ENCODE measurements at regions not wholly inside any gene's neighbourhood (a gene's known extent, or its start where the extent isn't known, plus 50 kb on each side); places are given as distances from the start of the nearest gene placed in this dataset.

DNA sequence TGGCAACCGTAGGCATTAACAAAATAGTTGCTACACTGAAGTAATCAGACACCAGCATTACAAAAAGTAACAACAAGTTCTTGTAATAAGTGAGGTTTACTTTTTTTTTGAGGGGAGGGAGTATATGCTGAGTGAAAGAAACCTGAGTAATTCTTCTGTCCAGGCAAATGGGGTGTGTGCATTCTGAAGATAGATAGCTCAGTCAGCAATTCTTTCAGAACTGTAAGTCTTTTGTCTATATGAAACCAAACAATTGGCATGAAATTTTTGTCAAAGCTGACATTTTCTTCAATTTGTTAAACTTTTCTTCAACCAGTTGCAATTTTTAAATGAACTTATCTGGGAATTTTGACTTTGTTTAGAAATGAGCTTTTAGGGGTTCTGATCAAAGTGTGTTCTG, 208.1 kb upstream of the THSD7B start:
- FAIRE-seq, result no peak

DNA sequence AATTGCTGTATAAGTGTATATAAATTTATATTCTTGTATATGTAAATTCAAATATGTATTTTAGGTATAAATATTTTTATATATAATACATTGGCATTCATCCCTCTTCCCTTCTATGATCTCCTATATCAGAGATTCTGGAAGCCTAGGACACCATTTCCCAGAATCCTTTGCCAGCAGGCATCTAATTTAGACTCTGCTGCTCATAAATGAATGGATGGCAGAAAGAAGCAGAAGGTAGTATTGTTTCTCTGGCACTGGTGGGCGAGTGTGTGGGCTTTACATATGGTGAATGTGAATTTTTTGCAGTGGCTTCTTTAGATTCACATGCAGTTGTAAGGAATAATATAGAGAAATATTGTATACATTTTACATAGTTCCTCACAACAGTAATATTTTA, 215.2 kb upstream of the THSD7B start:
- no peak for FAIRE-seq

- no peak for FAIRE-seq
Measured at GRCh38 chr2:136539355-136539754, 226.0 kb upstream of the THSD7B start.

- no peak for FAIRE-seq
Measured at GRCh38 chr2:136538489-136538888, 226.9 kb upstream of the THSD7B start.

DNA sequence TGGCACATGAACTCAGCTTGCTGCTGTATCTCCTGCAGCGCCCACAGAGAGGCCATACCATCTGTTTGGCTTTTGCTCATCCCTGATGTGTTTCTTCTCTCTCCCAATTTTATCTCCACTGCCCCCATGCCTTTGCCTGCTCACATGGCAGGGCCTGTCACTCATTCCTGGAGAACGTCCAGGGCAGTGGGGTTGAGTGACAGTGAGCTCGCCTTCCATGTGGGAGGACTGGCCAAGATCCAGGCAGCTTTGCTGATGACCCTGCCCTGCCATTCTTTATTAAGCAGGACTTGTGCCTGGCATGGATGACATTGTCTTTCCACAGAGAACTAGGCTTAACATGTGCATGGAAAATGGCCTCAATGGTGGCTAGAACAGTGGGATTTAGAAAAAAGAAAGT, 230.5 kb upstream of the THSD7B start:
- FAIRE-seq, result no peak

- no peak for FAIRE-seq
Measured at GRCh38 chr2:136532171-136532570, 233.2 kb upstream of the THSD7B start.

- no peak for FAIRE-seq
Measured at GRCh38 chr2:136531731-136532130, 233.6 kb upstream of the THSD7B start.

DNA sequence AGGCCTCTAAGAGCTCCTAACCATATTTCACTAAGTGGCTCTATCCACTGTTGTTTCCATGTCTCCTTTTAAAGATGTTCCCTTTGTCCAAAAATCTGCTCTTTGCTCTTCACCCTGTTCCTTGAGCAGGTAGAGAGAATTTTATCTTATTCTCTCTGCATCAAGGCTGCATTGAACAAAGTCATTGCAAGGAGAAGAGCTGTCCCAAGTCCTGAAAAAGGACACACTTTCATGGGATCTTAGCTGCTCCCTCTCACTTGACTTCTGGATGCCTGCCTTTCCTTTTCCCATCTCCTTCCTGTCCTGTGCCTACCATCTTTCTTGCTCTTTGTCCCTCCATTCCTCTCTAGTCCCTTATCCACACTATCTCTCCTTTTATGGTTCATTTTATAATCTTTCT, 235.2 kb upstream of the THSD7B start:
- no peak for FAIRE-seq

GRCh38 chr2:136527560-136527959, 237.8 kb upstream of the THSD7B start:
- no peak for FAIRE-seq

GRCh38 chr2:136522724-136523123, 242.6 kb upstream of the THSD7B start:
- no peak for FAIRE-seq

- FAIRE-seq, result no peak
Measured at GRCh38 chr2:136517716-136518115, 247.6 kb upstream of the THSD7B start.

DNA sequence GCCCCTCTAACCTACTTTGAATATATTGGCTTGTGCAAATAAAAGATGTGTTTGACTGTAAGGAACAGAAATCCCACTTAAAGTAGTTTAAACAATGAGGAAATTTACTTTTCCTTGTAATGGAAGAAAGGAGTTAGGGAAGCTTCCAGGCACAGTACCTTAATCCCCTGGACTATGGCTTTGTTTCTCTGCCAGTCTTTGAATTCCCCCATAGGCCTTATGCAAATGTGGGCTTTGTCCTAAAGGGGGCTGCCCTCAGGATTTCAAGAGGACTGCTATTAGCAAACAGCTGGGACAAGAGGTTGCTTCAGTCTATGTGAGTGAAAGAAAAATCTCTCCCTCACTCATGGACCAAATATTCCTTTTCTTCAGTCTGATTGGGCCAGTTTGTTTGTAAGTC, 255.1 kb upstream of the THSD7B start:
- FAIRE-seq, result no peak

GRCh38 chr2:136505462-136505861, 259.9 kb upstream of the THSD7B start:
- no peak for FAIRE-seq

GRCh38 chr2:136502660-136503059, 262.7 kb upstream of the THSD7B start:
- FAIRE-seq, result no peak

GRCh38 chr2:136497709-136498108, 267.6 kb upstream of the THSD7B start:
- FAIRE-seq, result no peak

GRCh38 chr2:136496966-136497365, 268.4 kb upstream of the THSD7B start:
- FAIRE-seq, result no peak

DNA sequence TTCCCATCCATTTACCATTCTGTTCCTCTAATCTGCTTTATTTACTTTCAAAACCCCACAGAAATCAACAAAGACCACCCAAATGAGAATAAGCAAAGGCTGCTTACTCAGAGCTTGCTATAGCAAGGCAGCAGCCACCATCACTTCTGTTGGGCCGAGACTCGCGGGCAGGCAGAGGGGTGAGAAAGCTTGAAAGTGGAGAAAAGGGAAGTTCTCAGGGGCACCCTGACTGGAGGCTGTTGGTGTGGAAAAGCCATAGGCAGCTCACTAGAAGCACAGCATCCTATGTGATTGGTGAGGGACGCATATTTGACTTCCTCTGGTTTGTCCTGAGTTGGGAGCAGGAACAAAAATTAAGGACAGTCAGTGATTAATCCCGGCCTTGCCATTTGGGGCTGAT, 269.7 kb upstream of the THSD7B start:
- FAIRE-seq, result no peak

DNA sequence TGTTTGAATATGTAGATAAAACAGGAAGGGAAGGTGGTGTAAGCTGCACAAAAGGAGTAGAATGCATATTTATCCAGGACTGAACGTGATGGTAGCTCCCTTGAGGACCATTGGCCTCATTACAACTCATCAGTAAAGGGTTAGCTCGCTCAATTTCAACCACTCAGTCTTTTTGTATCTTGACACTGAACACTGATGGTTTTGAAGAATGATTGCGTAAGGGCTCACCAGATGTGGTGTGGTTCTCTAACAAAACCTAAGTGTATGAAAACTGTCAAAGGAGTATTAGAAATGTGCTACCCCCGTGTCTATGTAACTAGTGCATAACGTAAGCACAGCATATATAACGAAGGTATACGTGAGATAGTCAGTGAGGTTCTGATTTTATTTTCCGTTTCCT, 272.4 kb upstream of the THSD7B start:
- FAIRE-seq, result no peak

DNA sequence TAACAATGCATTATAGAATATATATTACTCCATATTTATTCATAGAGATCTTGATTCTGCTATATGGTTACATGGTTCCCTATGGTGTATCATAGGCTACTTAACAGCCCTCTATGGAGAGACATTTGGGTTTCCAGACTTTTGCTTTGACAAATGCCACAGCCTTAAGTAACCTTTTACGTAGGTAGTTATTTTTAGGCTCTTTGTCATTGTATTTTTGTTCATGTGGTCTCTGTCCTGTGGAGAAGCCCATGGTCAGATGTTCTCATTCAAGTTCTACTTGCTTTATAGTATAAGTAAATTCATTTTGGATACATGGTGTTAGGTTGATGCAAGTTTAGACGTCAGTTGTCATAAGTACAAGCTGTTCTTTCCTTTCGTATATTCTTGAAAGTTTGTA, 275.2 kb upstream of the THSD7B start:
- no peak for FAIRE-seq

DNA sequence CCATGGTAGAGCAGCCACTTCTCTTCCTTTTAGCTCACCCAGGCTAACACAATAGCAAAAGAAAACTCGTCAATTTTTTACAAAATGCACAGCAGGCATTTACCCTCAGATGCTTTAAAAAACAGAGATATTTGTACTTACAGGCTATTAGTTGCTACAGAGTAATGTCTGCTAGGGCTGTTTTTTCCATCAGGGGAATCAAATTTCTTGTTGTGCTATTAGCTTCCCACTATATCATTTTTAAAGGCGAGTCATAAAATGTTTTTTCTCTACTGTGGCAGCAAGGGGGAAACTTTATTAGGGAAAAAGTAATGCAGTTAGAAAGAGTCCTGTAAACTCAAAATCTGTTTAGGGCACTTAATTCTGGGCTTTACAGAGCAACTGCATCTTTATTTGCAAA, 277.9 kb upstream of the THSD7B start:
- no peak for FAIRE-seq

DNA sequence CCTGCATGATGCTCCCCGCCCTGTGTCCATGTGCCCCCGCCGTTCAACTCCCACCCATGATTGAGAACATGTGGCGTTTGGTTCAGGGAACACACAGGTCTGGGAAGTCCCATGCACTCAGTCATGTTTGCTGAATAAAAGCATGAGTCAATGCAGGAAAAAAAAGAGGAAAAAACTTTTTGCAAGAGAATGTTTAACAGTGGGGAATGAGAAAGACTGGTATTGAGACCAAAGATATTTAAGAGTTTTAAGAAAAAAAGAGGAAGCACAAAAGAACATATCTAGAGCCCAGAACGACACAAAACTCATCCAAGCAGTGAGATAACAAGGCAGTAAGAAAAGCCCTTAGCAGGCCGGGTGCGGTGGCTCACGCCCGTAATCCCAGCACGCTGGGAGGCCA, 279.2 kb upstream of the THSD7B start:
- no peak for FAIRE-seq

DNA sequence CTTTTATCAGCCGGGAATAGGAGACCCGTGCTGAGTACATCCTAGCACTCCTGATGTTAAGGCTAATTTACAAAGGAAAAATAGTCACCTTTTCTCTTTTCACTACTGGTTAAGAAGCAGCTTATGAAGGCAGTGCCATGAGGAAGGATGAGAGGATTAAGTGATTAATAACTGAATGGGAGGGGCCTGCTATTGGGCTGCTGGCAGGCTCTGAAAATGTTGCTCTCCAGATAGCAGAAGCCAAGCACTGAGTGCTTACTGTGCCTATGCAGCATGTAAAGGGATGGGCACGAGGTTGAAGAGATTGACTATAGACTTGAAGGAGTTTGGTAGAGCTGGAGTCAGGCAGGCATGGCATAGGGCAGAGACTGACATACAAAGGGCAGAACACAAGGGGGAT, 282.4 kb upstream of the THSD7B start:
- no peak for FAIRE-seq

DNA sequence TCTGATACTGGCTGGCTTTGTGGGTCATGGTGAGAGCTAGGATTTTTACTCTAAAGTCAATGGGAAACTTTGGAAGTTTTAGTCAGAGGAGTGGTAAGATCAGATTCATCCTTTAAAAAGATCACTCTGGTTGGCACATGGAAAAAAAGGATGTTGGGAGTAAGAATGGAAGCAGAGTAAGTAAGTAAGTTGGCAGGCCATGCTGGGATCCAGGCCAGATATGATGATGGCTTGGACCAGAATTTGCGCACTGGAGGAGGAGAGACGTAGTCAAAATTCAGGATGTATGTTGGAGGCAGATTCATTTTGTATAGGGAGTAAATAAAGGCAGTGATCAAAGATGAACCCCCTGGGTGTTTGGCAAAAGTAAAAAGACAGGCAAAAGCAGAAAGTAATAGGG, 283.3 kb upstream of the THSD7B start:
- FAIRE-seq, result no peak

- no peak for FAIRE-seq
Measured at GRCh38 chr2:136479696-136480095, 285.6 kb upstream of the THSD7B start.

GRCh38 chr2:136468799-136469369, 296.5 kb upstream of the THSD7B start:
- no peak for FAIRE-seq

GRCh38 chr2:136452528-136452927, 312.8 kb upstream of the THSD7B start:
- no peak for FAIRE-seq
